GM19397 (cell line): ENCODE measurements at regions not wholly inside any gene's neighbourhood (a gene's known extent, or its start where the extent isn't known, plus 50 kb on each side); places are given as distances from the start of the nearest gene placed in this dataset.

Source experiments
- ATAC-seq: cut with Tn5 transposase; IDR thresholded peaks from one replicate; pipeline ENCODE4 v1.9.1; 2021; ENCODE audit warnings: mild to moderate bottlenecking, moderate library complexity; ENCODE audit not compliant: unreplicated experiment

- ATAC-seq: no peak
Measured at GRCh38 chr5:114665551-114665950, 303.7 kb downstream of the KCNN2 start.

- no peak for ATAC-seq
Measured at GRCh38 chr5:114660791-114661190, 298.9 kb downstream of the KCNN2 start.

- ATAC-seq: no peak
Measured at GRCh38 chr5:114658194-114658593, 296.3 kb downstream of the KCNN2 start.

- no peak for ATAC-seq
Measured at GRCh38 chr5:114657342-114658130, 295.7 kb downstream of the KCNN2 start.

GRCh38 chr5:114649878-114650277 is 288.0 kb downstream of the KCNN2 start:
- no peak for ATAC-seq

- ATAC-seq: no peak
Measured at GRCh38 chr5:114648940-114649339, 287.1 kb downstream of the KCNN2 start.

- no peak for ATAC-seq
Measured at GRCh38 chr5:114644576-114644975, 282.7 kb downstream of the KCNN2 start.

- no peak for ATAC-seq
Measured at GRCh38 chr5:114636271-114636670, 274.4 kb downstream of the KCNN2 start.

GRCh38 chr5:114634967-114635901 is 273.4 kb downstream of the KCNN2 start:
- no peak for ATAC-seq

GRCh38 chr5:114634517-114634916 is 272.6 kb downstream of the KCNN2 start:
- no peak for ATAC-seq

- ATAC-seq: no peak
Measured at GRCh38 chr5:114612406-114612805, 250.5 kb downstream of the KCNN2 start.

- ATAC-seq: no peak
Measured at GRCh38 chr5:114581136-114581535, 219.3 kb downstream of the KCNN2 start.

- ATAC-seq: no peak
Measured at GRCh38 chr5:114565871-114566270, 204.0 kb downstream of the KCNN2 start.

- ATAC-seq: no peak
Measured at GRCh38 chr5:114565139-114565538, 203.3 kb downstream of the KCNN2 start.

- no peak for ATAC-seq
Measured at GRCh38 chr5:114561415-114561814, 199.5 kb downstream of the KCNN2 start.
